Left ventricle myocardium inferior (tissue), 1 donor: ENCODE measurements at regions not wholly inside any gene's neighbourhood (a gene's known extent, or its start where the extent isn't known, plus 50 kb on each side); places are given as distances from the start of the nearest gene placed in this dataset. TPM values are rescaled to one million over a fixed set of nuclear protein-coding genes. Genes with fewer than 3 reads are reported as not detected.

ENCODE experiments used
- microRNA-seq: library from miRNA; unstranded; fragments of <30 nt; microRNA quantifications from one replicate; pipeline ENCODE4 v1.2.0, GENCODE V29; 2020
- donor health status: DM: no; HTN: yes; CAD: no; lungs with severe emphysema.

Small RNA genes in the stretch of these regions (microRNA-seq; reads per million reads assigned to microRNA genes)
- gene MIR5186, result not detected
